ENCODE measurements at regions not wholly inside any gene's neighbourhood (a gene's known extent, or its start where the extent isn't known, plus 50 kb on each side); places are given as distances from the start of the nearest gene placed in this dataset.

GRCh38 chr18:22728481-22729105, 204.5 kb upstream of the RBBP8 start:
- H3K9me3 ChIP-seq (replicated peaks) = no peaks in the 10 kb centered on the region
- DNase-seq = no peak
- H3K36me3 ChIP-seq = no peaks in the 10 kb centered on the region
- no peak for TF ChIP-seq CTCF (IDR thresholded peaks at IDR 0.05; ENCODE audit: borderline replicate concordance)
- H3K4me1 ChIP-seq = no peaks in the 10 kb centered on the region
- H3K4me3 ChIP-seq = no peak overlapping the region
- no peak overlapping the region for H3K27ac ChIP-seq (replicated peaks)
- no peaks in the 10 kb centered on the region for H3K27me3 ChIP-seq (ENCODE audit: low read depth)
- intact Hi-C loops (cut with micrococcal nuclease) = no loop called here

GRCh38 chr18:22731398-22731797, 201.7 kb upstream of the RBBP8 start:
- Histone ChIP-seq H3K4me3 (no peak overlapping the region), H3K4me1 (no peaks in the 10 kb centered on the region), H3K36me3 (no peaks in the 10 kb centered on the region), H3K27me3 (ENCODE audit: low read depth) (no peaks in the 10 kb centered on the region), H3K9me3 (replicated peaks) (no peaks in the 10 kb centered on the region), H3K27ac (replicated peaks) (no peak overlapping the region)
- intact Hi-C loops (cut with micrococcal nuclease) = no loop called here
- DNase-seq = no peak
- no peak for TF ChIP-seq CTCF (IDR thresholded peaks at IDR 0.05; ENCODE audit: borderline replicate concordance)

GRCh38 chr18:22734105-22734661, 198.9 kb upstream of the RBBP8 start:
- H3K27me3 ChIP-seq (ENCODE audit: low read depth) = no peaks in the 10 kb centered on the region
- H3K9me3 ChIP-seq (replicated peaks) = no peaks in the 10 kb centered on the region
- peaks cover 5% of the 10 kb centered on the region for H3K4me1 ChIP-seq
- no peak overlapping the region for H3K4me3 ChIP-seq
- intact Hi-C loops (cut with micrococcal nuclease) = no loop called here
- no peaks in the 10 kb centered on the region for H3K36me3 ChIP-seq
- no peak overlapping the region for H3K27ac ChIP-seq (replicated peaks)
- no peak for TF ChIP-seq CTCF (IDR thresholded peaks at IDR 0.05; ENCODE audit: borderline replicate concordance)
- DNase-seq = no peak

- Histone ChIP-seq H3K36me3 (no peaks in the 10 kb centered on the region), H3K4me3 (no peak overlapping the region), H3K27ac (replicated peaks) (no peak overlapping the region), H3K27me3 (ENCODE audit: low read depth) (no peaks in the 10 kb centered on the region), H3K4me1 (peaks cover 11% of the 10 kb centered on the region), H3K9me3 (replicated peaks) (no peaks in the 10 kb centered on the region)
- no peak for DNase-seq
- intact Hi-C loops (cut with micrococcal nuclease) = no loop called here
- no peak for TF ChIP-seq CTCF (IDR thresholded peaks at IDR 0.05; ENCODE audit: borderline replicate concordance)
These were observed 198.1 kb upstream of the RBBP8 start for GRCh38 chr18:22734791-22735627.

GRCh38 chr18:22737054-22737453, 196.1 kb upstream of the RBBP8 start:
- TF ChIP-seq CTCF (IDR thresholded peaks at IDR 0.05; ENCODE audit: borderline replicate concordance) = no peak
- peaks cover 11% of the 10 kb centered on the region for H3K4me1 ChIP-seq
- intact Hi-C loops (cut with micrococcal nuclease) = no loop called here
- H3K27ac ChIP-seq (replicated peaks) = no peak overlapping the region
- H3K27me3 ChIP-seq (ENCODE audit: low read depth) = no peaks in the 10 kb centered on the region
- no peak overlapping the region for H3K4me3 ChIP-seq
- H3K36me3 ChIP-seq = no peaks in the 10 kb centered on the region
- no peak for DNase-seq
- no peaks in the 10 kb centered on the region for H3K9me3 ChIP-seq (replicated peaks)
